WI38 (cell line): ENCODE measurements at regions not wholly inside any gene's neighbourhood (a gene's known extent, or its start where the extent isn't known, plus 50 kb on each side); places are given as distances from the start of the nearest gene placed in this dataset.

Experiments used
- H3K4me3 ChIP-seq: 2 replicates; pipeline ENCODE4 v1.5.1; 2011; ENCODE audit warnings: low read depth, mild to moderate bottlenecking, control low read depth, low read length
- TF ChIP-seq, protein P1 (sequence below): IDR thresholded peaks from 2 replicates; pipeline ENCODE4 v1.5.1; 2012; ENCODE audit warnings: low read depth, mild to moderate bottlenecking, control low read depth, low read length

DNA sequence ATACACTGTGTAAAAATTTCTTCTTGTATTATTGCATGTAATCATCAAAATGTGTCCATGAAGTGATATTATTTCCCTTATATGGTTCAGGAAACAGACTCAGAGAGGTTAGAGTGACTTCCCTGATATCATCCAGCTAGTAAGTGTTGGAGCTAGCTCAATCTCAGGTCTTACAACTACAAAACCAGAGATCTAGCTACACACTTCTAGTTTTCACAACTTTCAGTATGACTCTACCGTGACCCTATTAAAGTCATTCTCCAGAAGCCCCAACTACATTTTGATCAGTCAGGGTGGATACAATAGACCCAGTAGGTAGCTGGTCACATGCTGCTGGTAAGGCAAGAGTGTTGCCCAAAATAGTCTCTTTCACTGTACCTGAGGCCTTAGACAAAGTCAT lies 165.3 kb downstream of the GOLIM4 start:
- H3K4me3 ChIP-seq: no peak overlapping the region
- TF ChIP-seq, protein P1, sequence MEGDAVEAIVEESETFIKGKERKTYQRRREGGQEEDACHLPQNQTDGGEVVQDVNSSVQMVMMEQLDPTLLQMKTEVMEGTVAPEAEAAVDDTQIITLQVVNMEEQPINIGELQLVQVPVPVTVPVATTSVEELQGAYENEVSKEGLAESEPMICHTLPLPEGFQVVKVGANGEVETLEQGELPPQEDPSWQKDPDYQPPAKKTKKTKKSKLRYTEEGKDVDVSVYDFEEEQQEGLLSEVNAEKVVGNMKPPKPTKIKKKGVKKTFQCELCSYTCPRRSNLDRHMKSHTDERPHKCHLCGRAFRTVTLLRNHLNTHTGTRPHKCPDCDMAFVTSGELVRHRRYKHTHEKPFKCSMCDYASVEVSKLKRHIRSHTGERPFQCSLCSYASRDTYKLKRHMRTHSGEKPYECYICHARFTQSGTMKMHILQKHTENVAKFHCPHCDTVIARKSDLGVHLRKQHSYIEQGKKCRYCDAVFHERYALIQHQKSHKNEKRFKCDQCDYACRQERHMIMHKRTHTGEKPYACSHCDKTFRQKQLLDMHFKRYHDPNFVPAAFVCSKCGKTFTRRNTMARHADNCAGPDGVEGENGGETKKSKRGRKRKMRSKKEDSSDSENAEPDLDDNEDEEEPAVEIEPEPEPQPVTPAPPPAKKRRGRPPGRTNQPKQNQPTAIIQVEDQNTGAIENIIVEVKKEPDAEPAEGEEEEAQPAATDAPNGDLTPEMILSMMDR: no peak

DNA sequence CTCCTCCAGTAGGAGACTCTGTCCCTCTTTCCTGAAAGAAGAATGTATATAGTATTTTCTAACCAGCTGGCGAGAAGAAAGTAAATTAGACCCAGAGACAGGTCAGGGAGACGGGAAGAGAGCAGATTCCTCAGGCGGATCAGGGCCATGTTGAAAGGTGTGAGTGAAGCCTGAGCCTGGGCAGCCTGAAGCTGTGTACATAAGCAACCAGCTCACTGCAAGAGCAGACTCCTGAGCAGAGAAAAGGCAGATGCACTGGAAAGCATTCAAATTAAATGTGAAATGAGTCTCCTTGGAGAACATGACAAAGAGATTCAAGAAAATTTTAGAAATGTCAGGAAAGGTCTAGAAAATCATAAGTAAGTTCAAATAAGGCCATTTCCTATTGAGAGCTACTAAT lies 165.8 kb downstream of the GOLIM4 start:
- no peak overlapping the region for H3K4me3 ChIP-seq
- TF ChIP-seq, protein P1: no peak

DNA sequence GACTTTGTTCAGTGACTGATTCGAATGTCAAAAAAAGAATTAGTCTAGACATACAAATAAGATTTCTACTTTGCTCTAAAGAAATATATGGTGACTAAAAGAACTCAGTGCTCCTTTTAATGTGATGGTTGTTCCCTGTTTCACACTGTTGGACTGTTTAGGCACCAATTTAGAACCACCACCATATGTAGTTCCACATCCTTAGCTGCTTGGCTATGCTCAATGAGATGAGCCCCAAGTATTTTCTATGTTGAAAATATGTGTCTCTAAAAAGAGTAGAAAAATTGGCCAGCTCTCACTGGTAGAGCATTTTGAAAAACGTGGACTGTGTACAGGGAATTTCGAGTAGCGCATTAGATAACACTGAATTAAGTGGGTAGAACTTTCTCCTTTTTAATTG lies 167.3 kb downstream of the GOLIM4 start:
- TF ChIP-seq, protein P1: no peak
- H3K4me3 ChIP-seq: no peak overlapping the region

DNA sequence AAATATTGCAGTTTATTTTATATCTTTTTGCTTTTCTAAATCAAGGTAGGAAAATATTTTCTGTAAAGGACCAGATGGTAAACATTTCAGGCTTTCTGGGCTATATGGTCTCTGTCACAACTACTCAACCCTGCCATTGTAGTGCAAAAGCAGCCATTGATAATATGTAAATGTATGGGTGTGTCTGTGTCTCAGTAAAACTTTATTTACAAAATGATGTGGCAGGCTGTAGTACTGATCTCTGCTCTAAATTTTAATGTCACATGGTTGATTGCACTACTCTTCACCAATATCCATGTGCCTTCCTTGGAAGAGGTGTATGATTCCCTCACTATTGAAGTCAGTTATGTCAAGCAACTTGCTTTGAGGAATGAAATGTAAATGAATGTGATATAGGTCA lies 175.0 kb downstream of the GOLIM4 start:
- H3K4me3 ChIP-seq: no peak overlapping the region
- TF ChIP-seq, protein P1: no peak

DNA sequence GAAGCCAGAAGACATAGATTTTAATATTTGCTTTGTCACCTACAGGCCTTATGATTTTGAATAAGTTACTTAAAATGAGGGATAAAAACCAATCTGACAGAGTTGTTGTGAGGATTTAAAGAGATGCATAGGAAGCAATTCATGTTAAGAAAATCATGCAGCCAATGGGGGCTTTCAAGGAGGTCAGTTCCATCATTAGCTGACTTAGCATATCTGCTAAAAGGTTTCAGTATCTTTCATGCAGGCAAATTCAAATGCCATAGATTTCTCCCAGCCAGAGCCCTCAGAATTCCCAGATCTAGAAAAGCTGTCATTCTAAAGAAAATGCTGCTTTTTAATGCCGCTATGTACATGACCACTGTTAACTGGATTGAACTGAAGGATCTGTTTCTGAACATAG lies 176.1 kb downstream of the GOLIM4 start:
- H3K4me3 ChIP-seq: no peak overlapping the region
- TF ChIP-seq, protein P1: no peak

DNA sequence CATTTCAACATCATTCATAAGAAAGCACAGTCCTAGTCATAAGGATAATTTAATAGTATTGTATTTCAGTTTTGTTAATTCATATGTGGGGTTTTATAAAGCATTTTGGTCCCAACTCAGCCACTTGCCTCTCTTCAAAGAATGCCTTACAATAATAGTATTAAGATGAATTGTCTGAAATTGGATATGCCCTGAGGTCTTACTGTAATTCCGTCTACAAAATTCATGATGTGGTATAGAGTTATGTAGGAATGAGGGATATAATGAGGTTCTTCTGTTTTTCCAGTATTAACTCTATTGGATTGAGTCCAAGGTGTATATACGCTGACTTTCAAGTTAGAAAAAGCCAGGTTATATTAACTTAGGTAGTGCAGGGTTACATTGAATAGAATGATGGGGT lies 177.0 kb downstream of the GOLIM4 start:
- H3K4me3 ChIP-seq: no peak overlapping the region
- TF ChIP-seq, protein P1: no peak

DNA sequence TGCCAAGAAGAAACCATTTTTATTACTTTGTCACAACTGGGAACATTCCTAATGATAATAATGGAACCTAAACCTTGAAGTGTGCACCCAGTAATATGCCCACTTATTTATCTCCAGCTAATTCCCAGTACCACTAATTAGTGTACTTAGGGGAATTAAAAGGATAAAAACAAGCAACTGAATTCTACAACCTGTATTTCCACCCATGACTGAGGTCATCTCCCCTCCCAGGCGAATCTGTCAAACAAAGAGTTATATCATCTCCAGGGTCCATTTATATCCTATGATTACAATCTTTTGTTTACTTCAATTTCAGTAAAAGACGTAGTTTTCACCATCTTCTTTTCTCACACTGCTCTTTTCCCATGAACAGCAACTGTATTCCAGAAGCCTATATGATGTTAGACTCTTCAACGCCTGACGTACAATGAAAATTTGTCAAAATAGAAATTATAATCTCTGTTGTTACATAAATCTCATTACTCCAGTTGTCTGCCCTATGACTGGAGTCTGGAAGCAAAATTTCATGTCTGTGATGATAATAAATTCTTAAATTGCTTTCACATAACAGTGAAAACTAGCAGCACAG lies 177.6 kb downstream of the GOLIM4 start:
- no peak overlapping the region for H3K4me3 ChIP-seq
- TF ChIP-seq, protein P1: no peak
